ENCODE measurements at regions not wholly inside any gene's neighbourhood (a gene's known extent, or its start where the extent isn't known, plus 50 kb on each side); places are given as distances from the start of the nearest gene placed in this dataset.

GRCh38 chr11:113553235-113553634, 78.0 kb upstream of the DRD2 start:
- no peak for DNase-seq

GRCh38 chr11:113552271-113552670, 77.1 kb upstream of the DRD2 start:
- DNase-seq: no peak

DNA sequence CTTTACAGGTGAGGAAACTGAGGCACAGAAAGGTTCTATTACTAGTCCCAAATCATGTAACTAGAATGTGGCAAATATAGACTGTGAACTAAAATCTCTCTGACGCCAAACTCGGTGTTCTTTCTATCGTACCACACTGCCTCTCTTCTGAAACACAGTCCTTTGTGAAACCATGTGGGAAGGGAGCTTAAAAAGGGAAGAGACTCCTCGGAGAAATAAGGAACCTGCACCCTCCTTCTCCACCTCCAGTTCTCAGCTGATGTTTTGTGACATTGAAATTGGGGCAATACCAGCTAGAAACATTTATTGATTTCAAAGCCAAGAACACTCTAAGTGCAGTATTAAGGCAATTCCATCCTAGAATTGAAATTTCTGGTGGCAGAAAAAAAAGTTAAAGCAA, 76.4 kb upstream of the DRD2 start:
- peak; percentile 53 for DNase-seq

DNA sequence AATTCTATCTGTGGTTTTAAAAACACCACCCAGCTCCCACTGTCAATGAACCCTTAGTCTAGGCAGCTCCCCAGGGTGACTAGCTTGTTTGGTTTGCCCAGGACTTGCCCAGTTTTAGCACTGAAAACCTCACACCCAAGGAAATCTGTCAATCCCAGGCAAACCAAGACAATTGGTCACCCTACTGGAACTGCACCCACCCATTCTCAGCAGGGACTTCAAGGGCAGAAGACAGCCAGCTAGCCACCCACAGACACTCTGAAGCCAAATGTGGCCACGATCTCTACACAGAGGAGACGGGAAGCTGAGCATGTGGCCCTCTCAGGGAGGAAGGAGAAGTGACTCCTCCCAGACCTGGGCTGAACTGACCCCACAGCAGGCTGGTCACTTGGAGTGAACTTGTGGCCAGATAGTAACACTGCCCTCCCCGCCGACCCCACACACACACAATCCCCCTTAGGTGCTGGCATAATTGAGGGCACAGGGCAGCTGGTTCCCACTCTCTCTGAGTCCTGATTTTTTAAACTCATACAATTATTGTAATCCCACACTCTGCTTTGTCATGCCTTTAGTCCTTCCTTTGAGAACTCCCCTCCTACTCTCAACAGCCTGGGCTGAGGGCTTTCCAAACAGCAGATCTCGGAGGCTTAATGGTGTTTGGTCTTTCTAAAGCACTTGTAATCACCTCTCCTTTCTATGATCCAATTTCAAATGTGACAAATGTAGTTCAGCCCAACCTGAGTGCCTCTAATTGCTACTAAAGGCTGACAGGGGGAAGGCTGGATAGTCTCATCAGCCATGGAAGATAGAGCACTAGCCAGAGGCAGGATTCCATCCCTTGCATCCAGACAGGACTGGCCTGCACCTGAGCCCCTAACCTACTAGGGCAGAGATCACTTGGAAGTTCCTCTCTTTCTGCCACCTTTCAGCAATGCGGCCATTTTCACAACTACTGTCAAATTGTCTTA, 74.7 kb upstream of the DRD2 start:
- peak; percentile 3 for DNase-seq

DNA sequence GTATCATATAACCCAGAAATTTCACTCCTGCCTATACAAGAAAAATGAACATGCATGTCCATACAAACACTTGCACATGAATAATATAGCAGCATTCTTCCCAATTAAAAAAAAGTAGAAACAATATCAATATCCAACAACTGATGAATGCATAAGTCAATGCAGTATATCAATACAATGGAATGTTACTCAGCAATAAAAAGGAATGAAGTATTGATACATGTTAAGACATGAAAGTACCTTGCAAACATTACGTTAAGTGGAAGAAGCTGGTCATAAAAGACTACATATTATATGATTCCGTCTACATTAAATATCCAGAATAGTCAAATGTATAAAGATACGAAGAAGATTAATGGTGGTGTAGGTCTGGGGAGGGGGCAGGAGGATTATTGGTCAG, 73.9 kb upstream of the DRD2 start:
- DNase-seq: no peak

DNA sequence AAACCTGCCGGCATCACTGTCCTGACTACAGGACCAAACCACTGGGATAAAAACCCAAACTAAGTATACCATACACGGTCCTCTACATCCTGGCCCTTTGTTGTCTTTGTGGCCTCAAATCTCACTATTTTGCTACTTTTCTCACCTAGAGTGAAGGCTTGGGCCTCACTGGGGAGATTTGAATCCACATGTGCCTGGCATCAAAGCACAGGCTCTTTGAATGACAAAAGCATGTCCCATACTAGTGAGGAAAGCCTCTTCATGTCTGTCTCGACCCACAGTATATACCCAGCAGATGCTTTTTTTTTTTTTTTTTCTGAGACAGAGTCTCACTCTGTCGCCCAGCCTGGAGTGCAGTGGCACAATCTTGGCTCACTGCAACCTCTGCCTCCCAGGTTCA, 72.5 kb upstream of the DRD2 start:
- no peak for DNase-seq

GRCh38 chr11:113546757-113547507, 71.7 kb upstream of the DRD2 start:
- DNase-seq: no peak

GRCh38 chr11:113542420-113542819, 67.2 kb upstream of the DRD2 start:
- no peak for DNase-seq

GRCh38 chr11:113540416-113541330, 65.5 kb upstream of the DRD2 start:
- DNase-seq: no peak

DNA sequence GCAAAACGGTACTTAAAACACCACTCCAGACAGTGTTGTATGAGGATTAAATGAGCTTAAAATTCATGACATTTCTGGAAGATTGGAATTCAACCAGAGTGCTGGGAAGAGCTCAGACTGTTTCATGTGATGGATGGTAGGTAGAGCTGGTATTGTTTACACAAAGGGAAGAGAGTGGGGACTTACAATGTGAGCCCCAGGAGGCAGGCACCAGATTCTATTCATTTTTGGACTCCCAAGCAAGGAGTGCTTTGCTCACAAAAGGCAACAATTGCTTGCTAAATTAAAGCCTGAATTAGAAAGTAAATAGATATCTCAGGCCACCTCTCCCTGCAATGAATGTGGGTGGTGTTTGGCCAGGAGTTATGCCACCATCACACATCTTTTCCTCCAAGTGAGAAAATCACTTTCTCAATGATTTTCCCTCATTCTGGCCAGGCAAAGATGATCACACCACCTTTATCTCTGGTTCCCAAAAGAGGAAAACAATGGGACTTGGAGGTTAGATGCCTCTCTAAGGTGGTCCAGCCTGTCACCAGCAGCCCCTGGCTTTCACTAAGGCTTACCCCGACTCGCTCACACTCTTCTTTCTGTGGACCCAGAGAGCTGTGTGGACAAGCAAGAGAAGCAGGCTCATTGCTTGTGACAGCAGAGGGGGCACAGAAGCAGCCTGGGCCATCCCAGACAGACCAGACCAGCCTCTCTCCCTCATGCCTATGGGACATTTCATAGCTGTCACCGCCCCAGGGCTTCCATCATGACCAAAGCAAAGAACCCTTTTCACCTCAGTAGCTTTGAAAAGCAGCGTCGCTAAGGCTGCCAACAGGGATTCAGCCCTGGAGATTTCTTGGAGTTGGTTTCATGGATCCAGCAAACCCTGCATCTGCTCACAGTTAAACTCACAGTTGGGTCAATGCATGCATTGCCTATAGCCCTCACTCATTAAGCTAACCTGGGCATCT, 63.5 kb upstream of the DRD2 start:
- no peak for DNase-seq

DNA sequence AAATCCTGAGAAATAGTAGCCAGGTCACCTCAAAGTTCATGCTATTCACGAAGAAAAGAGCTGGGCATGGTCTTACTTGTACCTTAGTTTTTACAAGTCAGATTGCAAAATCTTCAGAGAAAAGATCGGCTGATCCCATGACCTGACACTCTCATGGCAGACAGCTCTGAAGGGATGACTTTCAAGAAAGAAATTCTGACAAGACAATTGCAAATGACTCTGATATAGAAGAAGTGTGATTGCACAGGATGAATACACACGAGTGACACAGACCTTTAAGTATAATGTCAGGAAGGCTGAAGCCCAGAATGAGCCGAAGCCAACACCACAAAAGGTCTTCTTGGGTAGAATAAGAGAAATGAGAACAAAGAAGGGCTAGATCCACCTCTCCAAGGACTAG, 59.4 kb upstream of the DRD2 start:
- no peak for DNase-seq

DNA sequence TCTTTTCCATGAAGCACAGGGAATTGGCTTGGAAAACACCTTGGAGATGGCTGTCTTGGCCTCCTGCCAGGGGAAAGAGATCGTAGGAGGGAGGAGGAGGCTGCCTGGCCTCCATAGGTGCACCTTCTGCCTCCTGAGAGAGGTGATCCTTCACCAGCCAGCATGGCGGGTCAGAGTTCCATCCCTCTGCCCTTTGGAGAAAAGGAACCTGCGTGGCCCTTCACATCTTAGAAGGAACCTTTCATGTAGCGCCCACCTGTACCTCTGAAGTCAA, 58.2 kb upstream of the DRD2 start:
- DNase-seq: no peak

GRCh38 chr11:113532697-113533424, 57.7 kb upstream of the DRD2 start:
- peak; percentile 37 for DNase-seq

- DNase-seq: no peak
Observed at GRCh38 chr11:113531575-113532451, 56.6 kb upstream of the DRD2 start.

DNA sequence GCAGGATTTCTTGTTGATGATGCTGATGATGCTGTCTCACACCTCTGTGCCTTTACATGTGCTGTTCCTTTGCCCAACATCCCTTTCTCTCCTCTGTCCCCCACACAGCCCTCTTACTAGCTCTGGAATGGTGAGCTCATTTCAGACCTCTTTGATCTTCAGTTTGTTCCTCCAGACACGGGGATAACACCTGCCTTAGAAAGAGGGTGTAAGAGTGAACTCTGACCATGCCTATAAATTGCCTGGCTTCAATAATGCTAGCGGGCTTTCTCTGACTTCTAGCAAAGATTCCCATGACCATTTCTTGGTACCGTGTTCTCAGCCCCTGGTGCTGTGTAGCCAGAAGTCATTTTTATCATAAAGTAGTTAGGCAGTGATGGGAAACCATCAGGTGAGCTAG, 55.9 kb upstream of the DRD2 start:
- no peak for DNase-seq

DNA sequence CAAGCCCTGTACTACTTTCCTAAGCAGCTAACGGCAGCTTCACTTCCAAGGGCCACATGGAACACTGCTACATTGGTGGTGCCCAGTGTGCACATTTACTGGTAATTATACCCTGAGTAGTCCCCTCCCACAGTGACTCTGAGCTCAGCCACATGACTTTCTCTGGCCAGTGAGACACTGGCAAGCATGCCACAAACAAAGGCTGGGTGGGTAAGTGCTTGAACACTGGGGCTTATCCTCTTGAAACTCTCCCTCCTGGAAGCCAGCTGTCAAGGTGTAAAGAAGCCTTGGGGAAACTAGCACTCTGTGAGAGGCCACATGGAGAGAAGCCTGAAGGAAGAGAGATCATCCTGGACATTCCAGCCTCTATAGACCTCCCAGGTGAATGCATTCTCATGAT, 54.4 kb upstream of the DRD2 start:
- no peak for DNase-seq

GRCh38 chr11:113528982-113529381, 53.8 kb upstream of the DRD2 start:
- DNase-seq: no peak

DNA sequence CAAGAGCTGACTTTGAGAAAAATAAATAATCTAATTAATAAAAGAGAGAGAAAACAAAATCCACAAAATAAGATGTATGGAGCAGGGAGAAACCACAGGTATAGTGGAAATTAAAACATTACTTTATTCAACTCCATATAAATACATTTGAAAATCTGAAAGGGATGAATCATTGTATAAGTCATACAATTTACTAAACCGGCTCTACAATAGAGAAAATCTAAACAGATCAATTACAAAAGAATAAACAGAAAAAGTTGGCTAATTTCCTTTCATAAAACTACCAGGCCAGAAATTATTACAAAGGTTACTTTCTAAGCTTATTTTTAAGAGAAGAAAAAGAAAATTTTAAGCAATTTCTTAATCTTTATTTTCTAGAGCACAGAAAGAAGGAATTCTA, 51.3 kb upstream of the DRD2 start:
- no peak for DNase-seq

Measured in MV-4-11 (cell line).